Upper lobe of left lung (tissue), 4 donors: ENCODE measurements at regions not wholly inside any gene's neighbourhood (a gene's known extent, or its start where the extent isn't known, plus 50 kb on each side); places are given as distances from the start of the nearest gene placed in this dataset.

Experiments
- CTCF ChIP-seq, 6 experiments: fragments of 450-650 bp in 4 of 6; fragments of 200-600 bp in 2 of 6; sonication (generic) in 2 of 6; IDR thresholded peaks; one replicate each; pipeline ENCODE4 v1.5.1; 2016 to 2019; ENCODE audit warnings: antibody characterized with exemption in 6 of 6
- POLR2A ChIP-seq, 4 donors: fragments of 450-650 bp; IDR thresholded peaks; one replicate each; pipeline ENCODE4 v1.5.1; 2016 to 2017; ENCODE audit warnings: antibody characterized with exemption in 4 of 4, mild to moderate bottlenecking in 2 of 4
- POLR2AphosphoS5 ChIP-seq, 2 donors: sonication (generic); formaldehyde crosslinking; IDR thresholded peaks; one replicate each; pipeline ENCODE4 v1.5.1; 2017; ENCODE audit warnings: antibody characterized with exemption in 2 of 2

GRCh38 chrX:98514032-98514431 is 1630.3 kb downstream of the RPA4 start:
- TF ChIP-seq CTCF (IDR thresholded peaks at IDR 0.05) (no peak), POLR2A (IDR thresholded peaks at IDR 0.05) (no peak), POLR2AphosphoS5 (IDR thresholded peaks at IDR 0.05) (no peak)
